ENCODE measurements at regions not wholly inside any gene's neighbourhood (a gene's known extent, or its start where the extent isn't known, plus 50 kb on each side); places are given as distances from the start of the nearest gene placed in this dataset.
"Not testable (repeated sequence)": the region's sequence is repeated elsewhere in the genome, so short reads cannot be mapped to it uniquely, and the experiment has no call there.

DNA sequence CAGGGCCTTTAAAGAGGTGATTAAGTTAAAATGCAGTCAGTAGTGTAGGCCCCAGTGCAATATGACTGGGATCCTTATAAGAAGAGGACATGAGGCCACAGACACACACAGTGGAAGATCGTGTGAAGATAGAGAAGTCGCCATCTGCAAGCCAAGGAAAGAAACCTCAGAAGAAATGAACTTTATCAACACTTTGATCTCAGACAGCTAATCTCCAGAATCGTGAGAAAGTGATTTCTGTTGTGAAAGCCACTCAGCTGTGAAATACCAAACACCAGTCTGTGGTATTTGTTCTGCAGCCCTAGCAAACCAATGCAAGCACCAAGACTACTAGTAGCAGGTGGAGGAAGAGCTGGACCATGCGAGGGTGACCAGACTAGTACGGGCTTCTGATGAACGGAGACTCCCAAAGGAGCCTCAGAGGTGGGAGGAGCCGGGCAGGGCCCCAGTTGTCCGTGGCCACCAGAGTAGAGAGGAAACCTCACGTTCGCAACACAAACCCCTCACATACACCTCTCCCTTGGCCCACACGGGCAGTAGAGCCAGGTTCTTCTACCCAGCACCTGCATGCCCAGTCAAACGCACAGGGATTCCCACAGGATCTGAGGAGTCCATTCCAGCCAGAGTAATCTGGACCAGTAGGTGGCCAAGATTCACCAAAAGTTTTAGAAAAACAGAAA lies 243.0 kb downstream of the TTC8 start:
- DNase-seq (ENCODE audit: low read depth), result no peak

DNA sequence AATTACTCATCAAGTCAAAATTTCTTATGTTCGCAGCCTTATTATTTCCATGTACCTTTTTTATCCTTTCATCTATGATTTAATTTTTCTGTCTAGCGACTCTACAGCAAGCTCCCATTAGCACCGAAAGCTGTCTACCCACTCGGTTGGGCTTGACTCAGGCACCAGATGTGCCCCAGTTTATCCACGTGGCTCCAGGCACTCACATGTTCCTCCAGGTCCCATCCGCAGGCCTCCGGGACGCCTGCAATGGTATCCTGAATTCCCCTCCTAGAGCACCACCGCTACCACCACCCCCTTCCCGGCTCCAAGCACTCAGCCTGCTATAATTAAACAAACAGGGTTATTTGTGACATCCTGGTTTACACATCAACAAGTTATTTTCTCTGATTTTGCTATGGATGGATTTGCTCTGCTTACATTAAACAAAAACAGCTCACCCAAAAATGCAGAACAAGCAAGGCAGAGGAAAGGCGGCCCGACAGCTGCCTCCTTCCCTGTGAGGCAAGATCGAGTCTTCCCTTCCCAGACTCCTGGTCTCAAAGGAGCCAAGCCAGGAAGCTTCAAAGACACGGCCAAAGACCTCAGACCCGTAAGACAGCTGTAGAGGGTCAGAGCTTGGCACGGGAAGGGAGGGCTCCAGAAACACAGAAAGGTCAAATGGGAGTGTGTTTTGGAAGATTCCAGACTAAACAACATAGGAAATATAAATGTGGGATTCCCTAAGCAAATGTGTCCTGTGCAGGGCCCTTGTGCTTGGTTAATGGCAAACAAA lies 253.8 kb downstream of the TTC8 start:
- DNase-seq (ENCODE audit: low read depth), result no peak

DNA sequence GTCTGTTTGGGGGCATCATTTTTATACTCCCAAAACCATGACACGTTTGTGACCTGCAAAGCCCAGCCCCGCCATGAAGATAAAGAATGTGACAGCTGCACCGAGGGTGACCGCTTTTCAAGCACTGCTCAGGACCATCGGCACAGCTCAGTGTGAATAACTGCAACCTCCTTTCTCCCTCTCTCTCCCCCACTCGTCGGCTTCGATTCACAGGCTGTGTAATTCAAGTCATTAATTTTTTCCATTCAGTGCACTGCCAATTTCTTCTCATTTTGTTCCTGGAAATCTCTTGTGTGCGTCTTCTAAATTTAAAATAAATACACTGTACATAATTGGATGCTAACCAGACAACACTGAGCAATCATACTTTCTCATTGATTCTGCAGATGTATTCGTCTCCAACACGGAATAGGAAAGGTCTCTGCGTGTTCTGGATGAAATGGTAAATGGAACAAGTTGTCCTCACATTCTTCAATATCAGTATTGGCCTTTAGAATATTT lies 260.8 kb downstream of the TTC8 start:
- DNase-seq (ENCODE audit: low read depth), result no peak

DNA sequence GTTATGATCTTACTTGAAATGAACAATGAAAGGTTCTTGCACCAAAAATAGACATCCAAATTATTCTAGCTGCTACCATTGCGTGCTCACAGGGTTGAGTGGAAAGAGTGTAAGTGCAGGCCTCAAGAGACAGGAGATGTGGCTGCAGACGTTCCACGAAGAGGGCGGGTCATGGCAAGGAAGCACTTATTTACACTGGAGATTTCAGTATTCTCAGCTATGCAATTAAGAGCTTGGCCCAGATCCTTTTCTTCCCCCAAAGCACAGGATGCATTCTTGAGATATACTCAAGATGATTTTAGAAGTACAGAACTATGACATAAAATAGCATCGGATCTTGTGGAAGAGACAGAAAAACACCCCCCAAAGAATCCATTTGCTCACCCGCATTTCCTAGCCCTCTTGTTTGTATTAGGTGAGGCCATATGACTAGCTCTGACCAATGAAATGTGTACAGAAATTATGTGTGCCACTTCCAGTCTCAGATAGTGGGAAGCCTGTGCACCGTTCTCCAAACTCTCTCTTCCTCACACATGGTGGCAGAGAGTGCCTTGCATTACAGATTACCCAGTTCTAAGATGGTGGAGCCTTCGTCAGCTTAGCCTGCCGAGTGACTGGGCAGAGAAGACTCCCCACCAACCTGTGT lies 261.4 kb downstream of the TTC8 start:
- DNase-seq (ENCODE audit: low read depth), result no peak

DNA sequence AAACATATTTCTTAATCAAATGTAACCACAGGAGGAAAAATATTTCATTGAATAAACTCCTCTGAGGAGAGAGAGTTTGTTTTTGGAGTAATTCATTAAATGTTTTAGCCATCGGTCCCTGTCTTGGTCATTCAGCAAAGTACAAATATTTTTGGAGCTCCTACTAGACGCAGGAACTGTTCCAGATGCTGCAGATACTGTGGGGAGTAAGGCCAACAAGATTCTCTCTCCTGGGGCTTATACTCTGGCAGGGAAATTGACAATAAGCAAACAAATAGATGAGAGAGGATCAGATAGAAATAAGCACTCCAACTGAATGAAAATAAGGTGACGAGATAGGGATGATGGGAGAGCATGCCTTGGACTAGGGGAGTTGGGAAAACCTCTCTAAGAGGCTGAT lies 264.1 kb downstream of the TTC8 start:
- no peak for DNase-seq (ENCODE audit: low read depth)

DNA sequence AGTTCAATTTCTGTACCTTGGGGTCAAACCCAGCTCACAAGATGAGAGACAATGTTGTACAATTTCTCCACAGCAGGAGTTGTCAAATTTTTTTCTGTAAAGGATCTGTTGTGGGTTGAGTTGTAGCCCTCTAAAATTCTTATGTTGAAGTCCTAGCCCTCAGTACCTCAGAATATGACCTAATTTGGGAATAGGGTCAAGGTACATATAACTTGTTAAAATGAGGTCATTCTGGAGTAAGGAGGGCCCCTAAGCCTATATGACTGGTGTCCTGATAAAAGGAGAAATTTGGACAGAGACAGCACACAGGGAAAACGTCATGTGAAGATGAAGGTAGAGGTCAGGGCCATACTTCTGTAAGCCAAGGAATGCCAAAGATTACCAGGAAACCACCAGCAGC lies 264.9 kb downstream of the TTC8 start:
- no peak for DNase-seq (ENCODE audit: low read depth)

DNA sequence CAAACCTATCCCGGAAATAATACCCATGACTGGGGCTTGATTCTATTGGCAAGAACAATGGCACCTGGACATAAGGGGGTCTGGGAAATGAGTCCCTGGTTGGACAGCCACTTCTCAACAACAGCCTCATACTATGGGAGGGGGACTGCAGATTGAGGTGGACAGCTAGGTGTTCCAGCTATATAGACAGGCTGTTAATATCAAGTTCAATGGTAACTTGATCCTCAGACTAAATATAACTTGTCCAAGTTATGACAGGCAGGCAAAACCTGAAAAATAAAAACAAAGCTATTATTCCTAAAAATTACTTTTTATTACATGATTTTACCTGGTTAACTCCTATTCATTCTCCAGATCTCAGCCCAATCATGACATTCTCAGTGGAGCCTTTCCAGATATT lies 267.3 kb downstream of the TTC8 start:
- DNase-seq (ENCODE audit: low read depth), result no peak

DNA sequence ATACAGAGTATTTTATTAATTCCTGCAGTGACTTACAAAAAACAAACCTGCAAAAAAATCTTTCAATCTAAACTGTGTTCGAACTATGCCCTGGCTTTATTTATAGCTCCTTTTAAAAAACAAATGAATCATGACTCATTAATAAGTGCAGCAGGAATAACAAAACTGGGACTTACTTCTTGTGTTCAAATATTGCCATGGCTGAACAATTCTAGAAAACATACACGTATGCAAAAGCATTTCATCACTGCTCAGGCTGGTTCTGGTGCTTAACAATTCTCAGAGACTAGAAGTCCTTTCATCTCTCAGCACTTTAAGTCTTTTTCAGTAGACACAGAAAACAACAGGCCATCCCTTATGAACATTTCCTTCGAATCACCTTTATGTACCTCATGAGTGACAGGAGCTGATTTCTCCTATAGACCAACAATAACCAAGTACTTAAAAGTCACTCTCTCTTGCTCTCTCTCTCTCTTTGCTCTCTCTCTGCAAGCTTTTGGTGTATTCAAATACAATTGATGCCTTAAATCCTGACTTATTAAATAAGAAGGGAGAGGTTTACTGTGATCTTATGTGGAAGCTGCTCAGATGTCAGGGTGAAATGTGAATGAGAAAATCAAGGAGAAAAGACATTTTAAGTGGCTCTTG lies 268.8 kb downstream of the TTC8 start:
- DNase-seq (ENCODE audit: low read depth), result no peak

DNA sequence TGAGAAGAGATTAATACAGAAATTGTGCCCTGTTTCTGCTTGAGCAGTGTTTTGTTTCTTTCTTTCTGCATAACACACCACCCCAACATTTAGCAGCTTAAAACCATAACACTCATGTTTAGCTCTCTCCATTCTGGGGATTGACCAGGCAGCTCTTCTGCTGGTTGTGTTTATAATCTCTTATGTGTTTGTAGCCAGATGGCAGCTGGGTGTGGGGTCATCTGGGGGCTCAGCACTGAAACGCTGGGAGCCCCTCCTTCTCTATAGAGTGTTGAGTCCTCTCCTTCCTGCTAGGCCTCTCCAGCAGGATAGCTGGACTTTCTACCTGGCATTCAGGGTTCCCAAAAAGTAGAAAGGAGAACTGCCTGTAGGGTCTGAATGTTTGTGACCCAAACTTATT lies 270.6 kb downstream of the TTC8 start:
- no peak for DNase-seq (ENCODE audit: low read depth)

DNA sequence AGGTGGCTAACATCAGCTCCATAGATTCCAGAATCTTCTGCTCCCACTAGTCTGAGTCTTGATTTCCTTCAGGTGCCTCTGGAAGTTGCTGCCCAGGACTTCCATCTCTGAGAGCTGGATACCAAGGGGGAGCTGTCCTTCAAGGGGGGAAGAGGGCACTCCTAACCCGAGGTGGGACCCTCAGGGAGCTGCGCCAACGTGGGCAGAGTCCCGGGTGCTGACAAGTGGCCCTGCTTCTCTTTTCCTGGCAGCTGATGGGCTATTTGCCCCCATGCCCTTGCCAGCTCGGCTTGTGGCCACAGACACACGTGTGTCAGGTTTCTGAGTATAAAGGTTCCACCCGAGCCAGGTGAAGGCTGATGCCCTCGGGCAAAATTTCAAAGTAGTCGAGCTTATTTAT lies 272.5 kb downstream of the TTC8 start:
- DNase-seq (ENCODE audit: low read depth), result no peak

DNA sequence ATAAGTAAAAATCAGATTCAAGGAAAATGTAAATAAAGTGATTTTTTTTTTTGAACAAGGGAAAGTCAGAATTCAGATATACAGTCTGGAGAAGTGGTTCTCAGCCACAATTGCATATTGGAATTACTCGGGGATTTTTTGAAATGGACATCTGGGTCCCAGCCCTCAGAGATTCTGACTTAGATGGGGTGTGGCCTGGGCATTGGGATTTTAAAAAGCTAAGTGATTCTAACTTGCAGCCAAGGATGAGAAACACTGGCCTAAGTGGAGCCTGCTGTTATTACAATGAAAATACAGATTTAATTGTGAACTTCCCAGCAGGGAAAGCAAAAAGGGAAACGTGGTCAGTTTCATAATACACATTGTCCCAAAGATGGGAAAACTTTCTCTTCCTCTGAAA lies 273.8 kb downstream of the TTC8 start:
- DNase-seq (ENCODE audit: low read depth), result no peak

DNA sequence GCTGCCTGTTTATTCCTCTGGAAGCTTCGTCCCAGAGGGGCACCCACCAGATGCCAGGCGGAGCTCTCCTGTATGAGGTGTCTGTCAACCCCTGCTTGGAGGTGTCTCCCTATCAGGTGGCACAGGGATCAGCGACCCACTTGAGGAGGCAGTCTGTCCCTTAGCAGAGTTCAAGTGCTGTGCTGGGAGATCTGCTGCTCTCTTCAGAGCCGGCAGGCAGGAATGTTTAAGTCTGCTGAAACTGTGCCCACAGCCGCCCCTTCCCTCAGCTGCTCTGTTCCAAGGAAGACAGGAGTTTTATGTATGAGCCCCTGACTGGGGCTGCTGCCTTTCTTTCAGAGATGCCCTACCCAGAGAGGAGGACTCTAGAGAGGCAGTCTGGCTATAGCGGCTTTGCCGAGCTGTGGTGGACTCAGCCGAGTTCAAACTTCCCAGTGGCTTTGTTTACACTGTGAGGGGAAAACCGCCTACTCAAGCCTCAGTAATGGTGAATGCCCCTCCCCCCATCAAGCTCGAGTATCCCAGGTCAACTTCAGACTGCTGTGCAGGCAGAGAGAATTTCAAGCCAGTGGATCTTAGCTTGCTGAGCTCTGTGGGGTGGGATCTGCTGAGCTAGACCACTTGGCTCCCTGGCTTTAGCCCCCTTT lies 279.8 kb downstream of the TTC8 start:
- DNase-seq (ENCODE audit: low read depth), result not testable (repeated sequence)

DNA sequence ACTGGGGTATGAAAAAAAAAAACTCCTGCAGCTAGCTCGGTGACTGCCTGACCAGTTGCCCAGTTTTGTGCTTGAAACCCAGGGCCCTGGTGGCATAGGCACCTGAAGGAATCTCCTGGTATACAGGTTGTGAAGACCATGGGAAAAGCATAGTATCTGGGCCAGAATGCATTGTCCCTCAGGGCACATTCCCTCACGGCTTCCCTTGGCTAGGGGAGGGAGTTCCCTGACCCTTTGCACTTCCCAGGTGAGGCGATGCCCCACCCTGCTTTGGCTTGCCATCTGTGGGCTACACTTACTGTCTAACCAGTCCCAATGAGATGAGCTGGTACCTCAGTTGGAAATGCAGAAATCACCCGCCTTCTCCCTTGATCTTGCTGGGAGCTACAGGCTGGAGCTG lies 280.4 kb downstream of the TTC8 start:
- DNase-seq (ENCODE audit: low read depth), result not testable (repeated sequence)
